ENCODE measurements at regions not wholly inside any gene's neighbourhood (a gene's known extent, or its start where the extent isn't known, plus 50 kb on each side); places are given as distances from the start of the nearest gene placed in this dataset.
"Not testable (repeated sequence)": the region's sequence is repeated elsewhere in the genome, so short reads cannot be mapped to it uniquely, and the experiment has no call there.

GRCh38 chr5:174453690-174454089 lies 270.7 kb upstream of the MSX2 start:
- no peak for DNase-seq

- no peak for DNase-seq
These were observed 269.9 kb upstream of the MSX2 start for GRCh38 chr5:174454464-174454863.

- DNase-seq, result no peak
These were observed 269.5 kb upstream of the MSX2 start for GRCh38 chr5:174454890-174455289.

- DNase-seq, result no peak
These were observed 269.1 kb upstream of the MSX2 start for GRCh38 chr5:174455301-174455700.

GRCh38 chr5:174457141-174457678 lies 267.2 kb upstream of the MSX2 start:
- DNase-seq, result no peak

- no peak for DNase-seq
These were observed 265.2 kb upstream of the MSX2 start for GRCh38 chr5:174459071-174459702.

- peak; percentile 1 for DNase-seq
These were observed 264.4 kb upstream of the MSX2 start for GRCh38 chr5:174459832-174460448.

- DNase-seq, result no peak
These were observed 262.3 kb upstream of the MSX2 start for GRCh38 chr5:174462129-174462528.

GRCh38 chr5:174464504-174465165 lies 259.7 kb upstream of the MSX2 start:
- DNase-seq, result no peak

- DNase-seq, result not testable (repeated sequence)
These were observed 252.9 kb upstream of the MSX2 start for GRCh38 chr5:174471528-174471927.

GRCh38 chr5:174472956-174473355 lies 251.4 kb upstream of the MSX2 start:
- no peak for DNase-seq

GRCh38 chr5:174476001-174476400 lies 248.4 kb upstream of the MSX2 start:
- DNase-seq, result not testable (repeated sequence)

- no peak for DNase-seq
These were observed 245.1 kb upstream of the MSX2 start for GRCh38 chr5:174479325-174479724.

- no peak for DNase-seq
These were observed 242.6 kb upstream of the MSX2 start for GRCh38 chr5:174481737-174482136.

- DNase-seq, result no peak
These were observed 241.8 kb upstream of the MSX2 start for GRCh38 chr5:174482607-174483024.

GRCh38 chr5:174483411-174483810 lies 241.0 kb upstream of the MSX2 start:
- DNase-seq, result no peak

GRCh38 chr5:174489215-174489614 lies 235.2 kb upstream of the MSX2 start:
- DNase-seq, result no peak

GRCh38 chr5:174489920-174490597 lies 234.3 kb upstream of the MSX2 start:
- no peak for DNase-seq

- DNase-seq, result no peak
These were observed 233.7 kb upstream of the MSX2 start for GRCh38 chr5:174490728-174491127.

- no peak for DNase-seq
These were observed 233.1 kb upstream of the MSX2 start for GRCh38 chr5:174491265-174491664.

GRCh38 chr5:174491761-174492350 lies 232.5 kb upstream of the MSX2 start:
- DNase-seq, result no peak

- no peak for DNase-seq
These were observed 230.9 kb upstream of the MSX2 start for GRCh38 chr5:174493530-174493929.

- not testable (repeated sequence) for DNase-seq
These were observed 226.4 kb upstream of the MSX2 start for GRCh38 chr5:174497939-174498338.
